Astrocyte (in vitro differentiated cells and primary cell): ENCODE measurements at regions not wholly inside any gene's neighbourhood (a gene's known extent, or its start where the extent isn't known, plus 50 kb on each side); places are given as distances from the start of the nearest gene placed in this dataset.

Source experiments
- DNase-seq: peaks from one replicate; pipeline ENCODE4 v3.0.0-alpha.2; 2010; ENCODE audit warnings: low read depth
- FAIRE-seq: peaks from 2 replicates; lab custom pipeline; 2011; peaks lifted over from hg19 to GRCh38; lab: Jason Lieb, UNC
- H2AFZ ChIP-seq: 2 replicates; pipeline ENCODE4 v1.6.0; 2012; ENCODE audit warnings: low read depth, low read length, inconsistent platforms
- H3K27ac ChIP-seq: 2 replicates; pipeline ENCODE4 v1.5.1; 2011; ENCODE audit warnings: low read depth, low read length, inconsistent platforms
- H3K27me3 ChIP-seq: 2 replicates; pipeline ENCODE4 v1.6.0; 2011; ENCODE audit warnings: low read length, inconsistent platforms; ENCODE audit not compliant: insufficient read depth
- H3K36me3 ChIP-seq: 2 replicates; pipeline ENCODE4 v1.5.1; 2011; ENCODE audit warnings: low read length, inconsistent platforms; ENCODE audit not compliant: insufficient read depth
- H3K4me1 ChIP-seq: 2 replicates; pipeline ENCODE4 v1.5.1; 2011; ENCODE audit warnings: low read length, inconsistent platforms; ENCODE audit not compliant: insufficient read depth
- H3K4me2 ChIP-seq: 2 replicates; pipeline ENCODE4 v1.6.0; 2012; ENCODE audit warnings: low read length, inconsistent platforms
- H3K4me3 ChIP-seq: 2 replicates; pipeline ENCODE4 v1.5.1; 2011; ENCODE audit warnings: low read depth, mild to moderate bottlenecking, low read length, inconsistent platforms; ENCODE audit not compliant: insufficient read depth
- H3K79me2 ChIP-seq: 2 replicates; pipeline ENCODE4 v1.6.0; 2012; ENCODE audit warnings: mild to moderate bottlenecking, low read length, inconsistent platforms; ENCODE audit not compliant: insufficient read depth
- H3K9ac ChIP-seq: 2 replicates; pipeline ENCODE4 v1.6.0; 2012; ENCODE audit warnings: mild to moderate bottlenecking, low read length, inconsistent platforms
- H3K9me3 ChIP-seq: 2 replicates; pipeline ENCODE4 v1.5.1; 2012; ENCODE audit warnings: low read depth, mild to moderate bottlenecking, low read length, inconsistent platforms; ENCODE audit not compliant: insufficient read depth
- H4K20me1 ChIP-seq: 2 replicates; pipeline ENCODE4 v1.6.0; 2012; ENCODE audit warnings: low read length, inconsistent platforms; ENCODE audit not compliant: insufficient read depth
- H3K27ac Mint-ChIP-seq: one replicate; pipeline ENCODE4 v1.8.0; 2021; ENCODE audit warnings: mild to moderate bottlenecking, mixed read lengths; ENCODE audit not compliant: unreplicated experiment
- H3K27me3 Mint-ChIP-seq: one replicate; pipeline ENCODE4 v1.8.0; 2021; ENCODE audit warnings: low read depth, mixed read lengths; ENCODE audit not compliant: unreplicated experiment
- H3K36me3 Mint-ChIP-seq: one replicate; pipeline ENCODE4 v1.8.0; 2021; ENCODE audit warnings: low read depth, mixed read lengths; ENCODE audit not compliant: unreplicated experiment
- H3K4me1 Mint-ChIP-seq: one replicate; pipeline ENCODE4 v1.8.0; 2021; ENCODE audit warnings: low read depth, mixed read lengths; ENCODE audit not compliant: unreplicated experiment
- H3K4me3 Mint-ChIP-seq: one replicate; pipeline ENCODE4 v1.8.0; 2021; ENCODE audit warnings: mild to moderate bottlenecking, moderate library complexity, mixed read lengths; ENCODE audit not compliant: unreplicated experiment
- H3K9me3 Mint-ChIP-seq: one replicate; pipeline ENCODE4 v1.8.0; 2021; ENCODE audit warnings: mild to moderate bottlenecking, mixed read lengths; ENCODE audit not compliant: unreplicated experiment
- CTCF ChIP-seq: IDR thresholded peaks from 2 replicates; pipeline ENCODE4 v1.5.1; 2011; ENCODE audit warnings: low read depth, mild to moderate bottlenecking, inconsistent platforms, low read length, moderate library complexity; ENCODE audit not compliant: insufficient read depth
- EZH2 ChIP-seq: IDR thresholded peaks from 2 replicates; pipeline ENCODE4 v1.6.1; 2012; ENCODE audit warnings: mild to moderate bottlenecking, low read length, inconsistent platforms; ENCODE audit not compliant: insufficient read depth

DNA sequence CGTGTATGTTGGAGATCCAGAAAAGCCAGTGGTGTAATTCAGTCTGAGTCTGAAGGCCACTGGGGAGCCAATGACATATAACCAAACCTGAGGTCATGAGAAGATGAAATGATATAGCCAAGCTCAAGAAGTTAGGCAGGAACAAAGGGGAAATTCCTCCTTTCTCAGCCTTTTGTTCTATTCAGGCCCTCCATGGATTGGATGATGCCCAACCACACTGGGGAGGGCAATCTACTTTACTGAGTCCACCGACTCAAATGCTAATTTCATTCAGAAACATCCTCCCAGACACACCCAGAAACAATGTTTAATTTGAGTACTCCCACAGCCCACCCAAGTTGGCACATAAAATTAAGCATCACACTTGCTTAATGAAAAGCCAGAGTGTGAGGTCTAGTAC is 183.6 kb downstream of the GJA1 start:
- no peaks in the 10 kb centered on the region for H3K36me3 ChIP-seq
- H3K36me3 Mint-ChIP-seq = no peaks in the 10 kb centered on the region
- no peak overlapping the region for H3K4me3 ChIP-seq
- no peaks in the 10 kb centered on the region for H3K27me3 Mint-ChIP-seq
- no peak overlapping the region for H3K4me2 ChIP-seq
- H3K9ac ChIP-seq = no peak overlapping the region
- H3K9me3 Mint-ChIP-seq = no peaks in the 10 kb centered on the region
- no peak overlapping the region for H3K27ac ChIP-seq
- no peaks in the 10 kb centered on the region for H3K9me3 ChIP-seq
- no peak for DNase-seq
- no peak for TF ChIP-seq EZH2
- TF ChIP-seq CTCF = no peak
- H4K20me1 ChIP-seq = no peaks in the 10 kb centered on the region
- H3K4me1 ChIP-seq = no peaks in the 10 kb centered on the region
- peaks cover 7% of the 10 kb centered on the region for H3K4me1 Mint-ChIP-seq
- no peak overlapping the region for H2AFZ ChIP-seq
- H3K27me3 ChIP-seq = no peaks in the 10 kb centered on the region
- H3K27ac Mint-ChIP-seq = no peak overlapping the region
- no peaks in the 10 kb centered on the region for H3K79me2 ChIP-seq
- no peak overlapping the region for H3K4me3 Mint-ChIP-seq
- no peak for FAIRE-seq

DNA sequence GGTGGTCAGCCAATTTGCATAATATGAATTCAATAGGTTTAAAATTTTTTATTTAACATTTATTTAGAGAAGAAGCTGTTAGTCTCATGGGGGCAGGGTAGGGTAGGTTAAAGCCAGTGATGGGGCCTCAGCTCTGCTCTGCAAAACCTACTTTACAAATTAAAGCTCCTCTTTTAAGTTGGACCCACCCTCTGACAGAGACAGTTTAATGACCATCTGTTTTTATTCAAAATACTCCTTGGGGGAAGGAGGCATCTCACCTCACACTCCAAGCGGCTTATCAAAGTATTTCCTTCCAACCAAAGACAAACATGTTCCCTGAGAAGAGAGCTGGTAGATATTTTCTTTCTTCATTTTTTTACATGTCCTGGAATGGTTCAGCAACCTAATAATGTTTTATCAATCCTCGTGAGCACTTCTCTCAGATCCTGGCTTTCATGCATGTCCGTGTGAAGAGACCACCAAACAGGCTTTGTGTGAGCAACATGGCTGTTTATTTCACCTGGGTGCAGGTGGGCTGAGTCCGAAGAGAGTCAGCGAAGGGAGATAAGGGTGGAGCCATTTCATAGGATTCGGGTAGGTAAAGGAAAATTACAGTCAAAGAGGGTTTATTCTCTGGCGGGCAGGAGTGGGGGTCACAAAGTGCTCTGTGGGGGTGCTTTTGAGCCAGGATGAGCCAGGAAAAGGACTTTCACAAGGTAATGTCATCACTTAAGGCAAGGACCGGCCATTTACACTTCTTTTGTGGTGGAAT is 184.7 kb downstream of the GJA1 start:
- Histone ChIP-seq H3K36me3 (no peaks in the 10 kb centered on the region), H2AFZ (no peak overlapping the region), H3K27me3 (no peaks in the 10 kb centered on the region), H3K4me3 (no peak overlapping the region), H3K9me3 (no peaks in the 10 kb centered on the region), H3K4me2 (no peak overlapping the region), H3K9ac (no peak overlapping the region), H4K20me1 (no peaks in the 10 kb centered on the region), H3K79me2 (no peaks in the 10 kb centered on the region), H3K27ac (no peak overlapping the region), H3K4me1 (no peaks in the 10 kb centered on the region)
- Mint-ChIP-seq H3K4me1 (peaks cover 7% of the 10 kb centered on the region), H3K27me3 (no peaks in the 10 kb centered on the region), H3K36me3 (no peaks in the 10 kb centered on the region), H3K4me3 (no peak overlapping the region), H3K9me3 (peaks cover 4% of the 10 kb centered on the region), H3K27ac (no peak overlapping the region)
- TF ChIP-seq CTCF (no peak), EZH2 (no peak)
- DNase-seq (no peak), FAIRE-seq (no peak)

DNA sequence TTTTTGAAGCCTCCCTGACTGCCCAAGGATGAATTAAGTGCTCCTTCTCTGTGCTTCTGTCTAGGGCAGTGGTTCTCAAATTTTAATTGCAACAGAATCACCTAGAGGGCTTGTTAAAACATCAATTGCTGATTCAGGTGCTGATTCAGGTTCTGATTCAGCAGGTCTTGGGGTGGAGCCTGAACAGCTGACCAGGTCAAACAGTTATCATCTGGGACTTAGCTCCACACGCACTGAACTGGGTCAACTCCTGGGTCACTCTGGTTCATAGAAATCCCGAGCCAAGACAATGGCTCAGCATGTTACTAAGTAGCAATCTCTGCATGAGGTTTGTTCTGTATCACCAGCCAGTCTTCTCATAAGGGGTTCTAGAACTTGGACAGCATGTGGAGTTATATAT is 192.3 kb downstream of the GJA1 start:
- Histone ChIP-seq H3K9ac (no peak overlapping the region), H3K36me3 (no peaks in the 10 kb centered on the region), H3K27me3 (no peaks in the 10 kb centered on the region), H3K9me3 (no peaks in the 10 kb centered on the region), H3K4me2 (no peak overlapping the region), H2AFZ (no peak overlapping the region), H3K4me1 (no peaks in the 10 kb centered on the region), H3K27ac (no peak overlapping the region), H3K79me2 (no peaks in the 10 kb centered on the region), H3K4me3 (no peak overlapping the region), H4K20me1 (no peaks in the 10 kb centered on the region)
- Mint-ChIP-seq H3K27me3 (no peaks in the 10 kb centered on the region), H3K9me3 (peaks cover 19% of the 10 kb centered on the region), H3K27ac (no peak overlapping the region), H3K36me3 (no peaks in the 10 kb centered on the region), H3K4me3 (no peak overlapping the region), H3K4me1 (no peaks in the 10 kb centered on the region)
- FAIRE-seq (no peak), DNase-seq (no peak)
- TF ChIP-seq CTCF = no peak
- no peak for TF ChIP-seq EZH2
